OCI-LY1 (cell line): ENCODE measurements at regions not wholly inside any gene's neighbourhood (a gene's known extent, or its start where the extent isn't known, plus 50 kb on each side); places are given as distances from the start of the nearest gene placed in this dataset.

Experiments used
- H2AFZ ChIP-seq: fragments of 200-600 bp; sonication (generic), shearing (Covaris generic); 2 replicates; pipeline ENCODE4 v1.6.0; 2014; ENCODE audit warnings: antibody characterized with exemption, mild to moderate bottlenecking, low read length
- H3F3A ChIP-seq: fragments of 200-600 bp; sonication (generic), shearing (Covaris generic); 2 replicates; pipeline ENCODE4 v1.6.0; 2014; ENCODE audit warnings: mild to moderate bottlenecking, antibody characterized with exemption, low read length, moderate library complexity; ENCODE audit not compliant: insufficient read depth
- H3K27ac ChIP-seq: fragments of 200-600 bp; sonication (generic); 2 replicates; pipeline ENCODE4 v1.5.1; 2014; ENCODE audit warnings: low read length, mixed run types, mild to moderate bottlenecking, low read depth; ENCODE audit not compliant: poor library complexity, severe bottlenecking
- H3K27me3 ChIP-seq: fragments of 200-600 bp; sonication (generic); 2 replicates; pipeline ENCODE4 v1.6.0; 2014; ENCODE audit warnings: antibody characterized with exemption, mild to moderate bottlenecking, low read length, moderate library complexity; ENCODE audit not compliant: insufficient read depth
- H3K36me3 ChIP-seq: fragments of 200-600 bp; sonication (generic); 2 replicates; pipeline ENCODE4 v1.6.1; 2014; ENCODE audit warnings: mild to moderate bottlenecking, antibody characterized with exemption, low read length, moderate library complexity, mixed read lengths; ENCODE audit not compliant: insufficient read depth
- H3K4me1 ChIP-seq: fragments of 200-600 bp; sonication (generic); 2 replicates; pipeline ENCODE4 v1.5.1; 2014; ENCODE audit warnings: mild to moderate bottlenecking, low read length, moderate library complexity; ENCODE audit not compliant: insufficient read depth, severe bottlenecking
- H3K4me2 ChIP-seq: fragments of 200-600 bp; sonication (generic), shearing (Covaris generic); 2 replicates; pipeline ENCODE4 v1.6.1; 2014; ENCODE audit warnings: low read length
- H3K4me3 ChIP-seq: fragments of 200-600 bp; sonication (generic); 2 replicates; pipeline ENCODE4 v1.5.1; 2014; ENCODE audit warnings: low read length, low read depth, mild to moderate bottlenecking, mixed read lengths; ENCODE audit not compliant: poor library complexity, severe bottlenecking
- H3K79me2 ChIP-seq: fragments of 200-600 bp; shearing (Covaris generic); 2 replicates; pipeline ENCODE4 v1.6.1; 2016; ENCODE audit warnings: mixed run types, low read length, mixed read lengths; ENCODE audit not compliant: insufficient read depth
- H3K9ac ChIP-seq: fragments of 200-600 bp; sonication (generic), shearing (Covaris generic); 2 replicates; pipeline ENCODE4 v1.6.1; 2014; ENCODE audit warnings: mild to moderate bottlenecking, low read length, mixed read lengths
- H3K9me2 ChIP-seq: fragments of 200-600 bp; sonication (generic), shearing (Covaris generic); 2 replicates; pipeline ENCODE4 v1.6.1; 2014; ENCODE audit warnings: low read depth, mild to moderate bottlenecking, low read length, mixed read lengths
- H3K9me3 ChIP-seq: fragments of 200-600 bp; shearing (Covaris generic); 2 replicates; pipeline ENCODE4 v1.6.1; 2014; ENCODE audit warnings: low read length, mixed read lengths
- H4K20me1 ChIP-seq: fragments of 200-600 bp; sonication (generic), shearing (Covaris generic); 2 replicates; pipeline ENCODE4 v1.6.0; 2016; ENCODE audit warnings: mild to moderate bottlenecking, low read length; ENCODE audit not compliant: insufficient read depth
- EZH2 ChIP-seq: fragments of 200-600 bp; sonication (generic), shearing (Covaris generic); IDR thresholded peaks from 2 replicates; pipeline ENCODE4 v1.8.0; 2017; ENCODE audit warnings: borderline replicate concordance, mixed run types, mild to moderate bottlenecking, antibody characterized with exemption, low read length, moderate library complexity, mixed read lengths
- TF ChIP-seq, protein P1 (sequence below): fragments of 200-600 bp; sonication (generic), shearing (Covaris generic); IDR thresholded peaks from 2 replicates; pipeline ENCODE4 v1.5.1; 2017; ENCODE audit warnings: mild to moderate bottlenecking, antibody characterized with exemption, low read length, moderate library complexity, mixed read lengths

DNA sequence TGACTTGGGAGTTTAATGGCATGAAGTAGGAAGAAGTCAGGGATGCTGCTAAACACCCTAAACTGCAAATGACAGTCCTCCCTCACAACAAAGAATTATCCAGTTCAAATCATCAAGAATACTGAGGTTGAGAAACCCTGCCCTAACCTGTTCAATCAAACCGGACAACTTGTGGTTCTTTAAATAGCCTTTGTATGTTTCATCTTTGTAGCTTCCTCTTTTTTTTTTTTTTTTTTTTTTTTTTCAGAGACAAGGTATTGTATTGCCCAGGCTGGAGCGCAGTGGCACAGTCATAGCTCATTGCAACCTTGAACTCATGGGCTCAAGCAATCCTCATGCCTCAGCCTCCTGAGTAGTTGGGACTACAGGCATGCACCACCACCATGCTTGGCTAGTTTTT is 52.5 kb upstream of the TTC29 start:
- H2AFZ ChIP-seq = no peak overlapping the region
- no peak for TF ChIP-seq EZH2
- TF ChIP-seq, protein P1, sequence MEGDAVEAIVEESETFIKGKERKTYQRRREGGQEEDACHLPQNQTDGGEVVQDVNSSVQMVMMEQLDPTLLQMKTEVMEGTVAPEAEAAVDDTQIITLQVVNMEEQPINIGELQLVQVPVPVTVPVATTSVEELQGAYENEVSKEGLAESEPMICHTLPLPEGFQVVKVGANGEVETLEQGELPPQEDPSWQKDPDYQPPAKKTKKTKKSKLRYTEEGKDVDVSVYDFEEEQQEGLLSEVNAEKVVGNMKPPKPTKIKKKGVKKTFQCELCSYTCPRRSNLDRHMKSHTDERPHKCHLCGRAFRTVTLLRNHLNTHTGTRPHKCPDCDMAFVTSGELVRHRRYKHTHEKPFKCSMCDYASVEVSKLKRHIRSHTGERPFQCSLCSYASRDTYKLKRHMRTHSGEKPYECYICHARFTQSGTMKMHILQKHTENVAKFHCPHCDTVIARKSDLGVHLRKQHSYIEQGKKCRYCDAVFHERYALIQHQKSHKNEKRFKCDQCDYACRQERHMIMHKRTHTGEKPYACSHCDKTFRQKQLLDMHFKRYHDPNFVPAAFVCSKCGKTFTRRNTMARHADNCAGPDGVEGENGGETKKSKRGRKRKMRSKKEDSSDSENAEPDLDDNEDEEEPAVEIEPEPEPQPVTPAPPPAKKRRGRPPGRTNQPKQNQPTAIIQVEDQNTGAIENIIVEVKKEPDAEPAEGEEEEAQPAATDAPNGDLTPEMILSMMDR = no peak
- no peaks in the 10 kb centered on the region for H3K9me2 ChIP-seq
- H3K79me2 ChIP-seq = no peaks in the 10 kb centered on the region
- H3K27ac ChIP-seq = no peak overlapping the region
- H3K9me3 ChIP-seq = no peaks in the 10 kb centered on the region
- H4K20me1 ChIP-seq = no peaks in the 10 kb centered on the region
- H3K4me3 ChIP-seq = no peak overlapping the region
- no peaks in the 10 kb centered on the region for H3F3A ChIP-seq
- H3K4me1 ChIP-seq = no peaks in the 10 kb centered on the region
- H3K9ac ChIP-seq = no peak overlapping the region
- no peaks in the 10 kb centered on the region for H3K36me3 ChIP-seq
- H3K4me2 ChIP-seq = no peak overlapping the region
- no peaks in the 10 kb centered on the region for H3K27me3 ChIP-seq

DNA sequence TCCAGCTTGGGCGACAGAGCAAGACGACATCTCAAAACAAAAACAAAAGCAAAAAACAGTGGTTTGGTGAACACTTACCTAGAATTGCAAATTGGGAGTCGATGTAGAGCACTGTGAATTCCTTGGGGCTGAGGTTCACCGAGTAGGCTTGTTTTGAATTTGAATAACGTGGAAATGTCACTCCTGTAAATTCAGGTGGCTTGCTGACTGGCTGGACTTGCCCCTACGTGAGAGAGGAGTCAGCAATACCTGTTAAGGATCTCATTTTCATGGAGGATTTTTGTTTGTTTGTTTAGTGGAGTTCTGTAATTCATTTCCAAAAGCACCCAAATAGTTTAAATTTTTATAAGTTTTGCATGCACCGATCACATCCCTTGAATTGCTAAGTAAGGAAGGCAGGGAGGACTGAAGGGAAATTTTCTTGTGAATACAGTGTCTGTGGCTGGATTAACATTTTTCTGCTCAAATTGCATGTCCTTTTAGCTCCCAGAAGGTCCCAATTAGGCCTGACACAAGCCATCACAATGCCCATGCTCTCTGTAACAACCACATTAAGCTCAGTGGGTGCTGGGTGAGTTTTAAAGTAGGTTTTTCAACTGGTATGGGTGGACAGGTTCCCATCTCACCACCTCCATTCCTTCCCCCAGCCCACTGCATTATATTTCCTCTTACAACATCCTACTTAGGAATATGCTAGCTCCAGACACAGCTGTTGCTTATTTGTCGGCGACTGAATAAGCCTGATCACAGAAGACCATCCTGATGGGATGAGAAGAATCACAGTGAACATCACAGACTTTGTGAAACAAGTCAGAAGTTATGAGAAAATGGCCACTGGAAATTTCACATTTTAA is 58.5 kb upstream of the TTC29 start:
- no peak overlapping the region for H3K4me2 ChIP-seq
- H3K4me1 ChIP-seq = no peaks in the 10 kb centered on the region
- H3K9me2 ChIP-seq = no peaks in the 10 kb centered on the region
- no peak overlapping the region for H3K27ac ChIP-seq
- TF ChIP-seq, protein P1 = no peak
- TF ChIP-seq EZH2 = no peak
- H3K36me3 ChIP-seq = no peaks in the 10 kb centered on the region
- no peaks in the 10 kb centered on the region for H3K27me3 ChIP-seq
- no peaks in the 10 kb centered on the region for H3F3A ChIP-seq
- H4K20me1 ChIP-seq = no peaks in the 10 kb centered on the region
- H3K9ac ChIP-seq = no peak overlapping the region
- H3K4me3 ChIP-seq = no peak overlapping the region
- no peaks in the 10 kb centered on the region for H3K79me2 ChIP-seq
- H3K9me3 ChIP-seq = no peaks in the 10 kb centered on the region
- no peak overlapping the region for H2AFZ ChIP-seq

DNA sequence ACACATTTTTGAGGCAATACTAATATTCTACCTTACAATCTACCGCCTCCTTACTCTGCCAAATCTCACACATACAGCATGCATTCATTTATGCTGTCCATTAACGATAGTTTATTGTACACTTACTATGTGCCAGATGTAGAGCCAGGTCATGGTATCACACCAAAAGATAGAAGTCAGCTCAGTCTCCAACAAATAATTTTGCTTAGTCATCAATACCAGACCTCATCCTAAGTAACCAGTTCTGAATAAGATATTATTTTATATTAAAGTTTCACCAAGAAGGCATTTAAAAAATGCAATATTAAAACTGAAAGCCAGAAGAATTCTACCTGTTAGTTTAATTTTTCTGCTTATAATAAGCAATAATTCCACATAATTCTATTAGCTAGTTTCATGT is 60.6 kb upstream of the TTC29 start:
- Histone ChIP-seq H3K9me2 (no peaks in the 10 kb centered on the region), H3K36me3 (no peaks in the 10 kb centered on the region)
- TF ChIP-seq, protein P1 = no peak
- no peak for TF ChIP-seq EZH2

More for the DNA sequence above, 60.6 kb upstream of the TTC29 start:
- Histone ChIP-seq H3K27me3 (no peaks in the 10 kb centered on the region), H4K20me1 (no peaks in the 10 kb centered on the region), H3K9ac (no peak overlapping the region), H3K27ac (no peak overlapping the region), H2AFZ (no peak overlapping the region), H3F3A (no peaks in the 10 kb centered on the region), H3K4me2 (no peak overlapping the region), H3K4me1 (no peaks in the 10 kb centered on the region), H3K4me3 (no peak overlapping the region), H3K9me3 (no peaks in the 10 kb centered on the region), H3K79me2 (no peaks in the 10 kb centered on the region)
